Transverse colon (tissue), 4 donors: ENCODE measurements at regions not wholly inside any gene's neighbourhood (a gene's known extent, or its start where the extent isn't known, plus 50 kb on each side); places are given as distances from the start of the nearest gene placed in this dataset.

Experiments
- CTCF ChIP-seq, 5 experiments: fragments of 200-600 bp in 3 of 5; fragments of 450-650 bp in 2 of 5; sonication (generic) in 3 of 5; IDR thresholded peaks; 1 replicate in 2 of 5; 2 replicates in 3 of 5; pipeline ENCODE4 v1.5.1; 2016 to 2017; ENCODE audit warnings: antibody characterized with exemption in 5 of 5, inconsistent platforms in 3 of 5, mild to moderate bottlenecking in 2 of 5, moderate library complexity in 1 of 5
- POLR2A ChIP-seq: fragments of 450-650 bp; IDR thresholded peaks from one replicate; pipeline ENCODE4 v1.6.1; 2016; ENCODE audit warnings: antibody characterized with exemption, mild to moderate bottlenecking, moderate library complexity
- POLR2AphosphoS5 ChIP-seq, 3 donors: sonication (generic); formaldehyde crosslinking; IDR thresholded peaks; one replicate each; pipeline ENCODE4 v1.6.1; 2016; ENCODE audit warnings: antibody characterized with exemption in 3 of 3

- no peak for TF ChIP-seq CTCF (IDR thresholded peaks at IDR 0.05)
- no peak for TF ChIP-seq POLR2AphosphoS5 (IDR thresholded peaks at IDR 0.05)
- no peak for TF ChIP-seq POLR2A
These were observed 2791.0 kb upstream of the PCDH20 start for GRCh38 chr13:64206430-64207225.
